Endothelial cell of umbilical vein (primary cell): ENCODE measurements at regions not wholly inside any gene's neighbourhood (a gene's known extent, or its start where the extent isn't known, plus 50 kb on each side); places are given as distances from the start of the nearest gene placed in this dataset.

Source experiments
- BruUV-seq: library from RNA; stranded (reverse); fragments of 400-500 nt; replicated peaks from 2 replicates; lab custom pipeline; 2021; lab: Mats Ljungman, UMichigan
- CTCF ChIA-PET: fragments of 300-600, 350-600 bp; sonication (Branson Sonifier 250); formaldehyde crosslinking; loops from one replicate; lab custom pipeline; 2021; ENCODE audit warnings: antibody characterized with exemption, inconsistent platforms; lab: Charles Lee
- POLR2A ChIA-PET: fragments of 300-600, 350-600 bp; sonication (Branson Sonifier 250); formaldehyde crosslinking; loops from one replicate; lab custom pipeline; 2021; ENCODE audit warnings: antibody characterized with exemption, inconsistent platforms; lab: Charles Lee
- DNase-seq: peaks from one replicate; pipeline ENCODE4 v3.0.0-alpha.2; 2011; ENCODE audit warnings: low read depth, low spot score
- FAIRE-seq: peaks from 2 replicates; lab custom pipeline; 2011; peaks lifted over from hg19 to GRCh38; lab: Jason Lieb, UNC
- H2AFZ ChIP-seq: 2 replicates; pipeline ENCODE4 v1.6.0; 2012; ENCODE audit warnings: low read depth, low read length, control low read depth, inconsistent platforms
- H3K27ac ChIP-seq: 2 replicates; pipeline ENCODE4 v1.5.1; 2011; ENCODE audit warnings: low read depth, mild to moderate bottlenecking, control low read depth, low read length, moderate library complexity; ENCODE audit not compliant: insufficient read depth
- H3K27me3 ChIP-seq, 2 experiments: 2 replicates each; pipeline versions ENCODE4 v1.6.0 to v1.6.1; 2011; ENCODE audit warnings: low read length in 2 of 2, mixed read lengths in 1 of 2; ENCODE audit not compliant: control insufficient read depth in 2 of 2, insufficient read depth in 2 of 2
- H3K36me3 ChIP-seq, 2 experiments: 2 replicates in 1 of 2; 3 replicates in 1 of 2; pipeline ENCODE4 v1.5.1; 2011; ENCODE audit warnings: low read length in 2 of 2, mild to moderate bottlenecking in 1 of 2, moderate library complexity in 1 of 2; ENCODE audit not compliant: control insufficient read depth in 2 of 2, insufficient read depth in 2 of 2; ENCODE audit errors: extremely low read depth in 1 of 2
- H3K4me1 ChIP-seq: 3 replicates; pipeline ENCODE4 v1.5.1; 2011; ENCODE audit warnings: mild to moderate bottlenecking, low read length; ENCODE audit not compliant: control insufficient read depth, insufficient read depth; ENCODE audit errors: extremely low read depth
- H3K4me2 ChIP-seq: 2 replicates; pipeline ENCODE4 v1.6.1; 2011; ENCODE audit warnings: low read length, control low read depth, mixed read lengths; ENCODE audit not compliant: insufficient read depth
- H3K4me3 ChIP-seq, 3 experiments: fragments of 200-600 bp in 1 of 3; sonication (generic), shearing (Covaris generic) in 1 of 3; replicated peaks in 1 of 3; 2 replicates each; pipeline ENCODE4 v1.5.1; 2011 to 2016; ENCODE audit warnings: control low read depth in 3 of 3, low read length in 3 of 3, mild to moderate bottlenecking in 2 of 3, inconsistent platforms in 1 of 3, low read depth in 1 of 3, moderate library complexity in 1 of 3; ENCODE audit not compliant: insufficient read depth in 1 of 3
- H3K79me2 ChIP-seq: 2 replicates; pipeline ENCODE4 v1.6.0; 2012; ENCODE audit warnings: low read length, inconsistent platforms; ENCODE audit not compliant: control insufficient read depth, insufficient read depth
- H3K9ac ChIP-seq: replicated peaks from 2 replicates; pipeline ENCODE3; 2011; ENCODE audit warnings: low read length, control low read depth; ENCODE audit not compliant: insufficient read depth; ENCODE audit errors: extremely low read depth
- H3K9me1 ChIP-seq: replicated peaks from 3 replicates; pipeline ENCODE4 v1.6.0; 2011; ENCODE audit warnings: mild to moderate bottlenecking, low read length; ENCODE audit not compliant: control insufficient read depth, insufficient read depth; ENCODE audit errors: extremely low read depth
- H3K9me3 ChIP-seq: replicated peaks from 2 replicates; pipeline ENCODE4 v1.5.1; 2012; ENCODE audit warnings: low read length, inconsistent platforms; ENCODE audit not compliant: control insufficient read depth, insufficient read depth
- H4K20me1 ChIP-seq: replicated peaks from 2 replicates; pipeline ENCODE3; 2011; ENCODE audit warnings: mild to moderate bottlenecking, low read length; ENCODE audit not compliant: control insufficient read depth, insufficient read depth; ENCODE audit errors: extremely low read depth
- EZH2 ChIP-seq: IDR thresholded peaks from 2 replicates; pipeline ENCODE4 v1.6.1; 2012; ENCODE audit warnings: borderline replicate concordance, low read depth, mild to moderate bottlenecking, moderate library complexity, low read length, inconsistent platforms; ENCODE audit not compliant: severe bottlenecking
- FOS ChIP-seq: IDR thresholded peaks from 2 replicates; pipeline ENCODE4 v1.6.1; 2011; ENCODE audit warnings: mild to moderate bottlenecking, low read length, moderate library complexity, borderline replicate concordance; ENCODE audit not compliant: insufficient read depth
- GATA2 ChIP-seq: IDR thresholded peaks from 2 replicates; pipeline ENCODE4 v1.7.0; 2011; ENCODE audit warnings: low read depth, mild to moderate bottlenecking, moderate library complexity, mixed read lengths, low read length; ENCODE audit not compliant: insufficient read length, insufficient read depth
- JUN ChIP-seq: IDR thresholded peaks from 2 replicates; pipeline ENCODE4 v1.6.1; 2011; ENCODE audit warnings: borderline replicate concordance, low read depth; ENCODE audit not compliant: insufficient read length, insufficient read depth
- MYC ChIP-seq: IDR thresholded peaks from one replicate; pipeline ENCODE4 v1.6.1; 2011; ENCODE audit warnings: mild to moderate bottlenecking, low read depth, low read length
- POLR2A ChIP-seq: IDR thresholded peaks from 2 replicates; pipeline ENCODE4 v1.6.1; 2012; ENCODE audit warnings: low read depth, mild to moderate bottlenecking, control low read depth, low read length
- POLR2AphosphoS5 ChIP-seq: IDR thresholded peaks from 2 replicates; pipeline ENCODE4 v1.6.1; 2012; ENCODE audit warnings: low read depth, mild to moderate bottlenecking, control low read depth, low read length, moderate library complexity; ENCODE audit not compliant: insufficient read depth
- dilution Hi-C: fragments of 300-500 bp; cut with MboI; formaldehyde crosslinking; loops from one replicate; pipeline ENCODE4 v1.15.0; 2019; ENCODE audit warnings: low sequenced_read_pairs; ENCODE audit not compliant: extremely low pct_ligation_motif_present
- intact Hi-C: fragments of 100-400 bp; cut with micrococcal nuclease; formaldehyde crosslinking; loops from one replicate; pipeline ENCODE4 v1.10.0; 2022
- TF ChIP-seq, protein P1 (sequence below), 2 donors: IDR thresholded peaks; 1 replicate in 1 of 2; 2 replicates in 1 of 2; pipeline ENCODE4 v1.5.1; 2011; ENCODE audit warnings: low read length in 2 of 2, mild to moderate bottlenecking in 2 of 2, moderate library complexity in 2 of 2, control low read depth in 1 of 2, inconsistent platforms in 1 of 2, low read depth in 1 of 2; ENCODE audit not compliant: insufficient read depth in 1 of 2; ENCODE audit errors: extremely low read depth in 1 of 2
- TF ChIP-seq, protein P2 (sequence below): IDR thresholded peaks from 2 replicates; pipeline ENCODE4 v1.6.1; 2011; ENCODE audit not compliant: insufficient read depth, insufficient read length

DNA sequence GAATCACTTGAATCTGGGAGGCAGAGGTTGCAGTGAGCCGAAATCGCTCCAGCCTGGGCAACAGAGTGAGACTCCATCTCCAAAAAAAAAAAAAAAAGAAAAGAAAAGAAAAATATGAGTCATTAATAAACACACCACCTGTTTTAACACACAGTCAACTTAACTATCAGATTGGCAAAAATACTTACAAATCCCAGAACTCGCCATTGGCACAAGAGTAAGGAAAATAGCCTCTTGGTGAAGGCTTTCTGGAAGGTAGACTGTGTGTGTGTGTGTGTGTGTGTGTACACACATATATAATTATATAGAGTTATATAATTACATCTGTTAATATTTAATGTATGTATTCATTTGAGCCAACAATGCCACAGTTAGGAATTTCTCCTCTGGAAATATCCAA is 63.7 kb upstream of the UXS1 start:
- Histone ChIP-seq H3K4me1 (no peaks in the 10 kb centered on the region), H3K4me2 (no peak overlapping the region), H4K20me1 (no peaks in the 10 kb centered on the region), H3K9me3 (no peaks in the 10 kb centered on the region), H3K9me1 (no peaks in the 10 kb centered on the region), H3K79me2 (no peaks in the 10 kb centered on the region), H3K27ac (no peak overlapping the region), H2AFZ (no peak overlapping the region), H3K36me3 (no peaks in the 10 kb centered on the region), H3K4me3 (no peak overlapping the region), H3K27me3 (no peaks in the 10 kb centered on the region), H3K9ac (no peak overlapping the region)
- no peak for DNase-seq
- intact Hi-C loops: no loop called here
- no peak for FAIRE-seq
- dilution Hi-C loops: no loop called here
- TF ChIP-seq MYC: no peak
- TF ChIP-seq POLR2A: no peak
- no peak for TF ChIP-seq EZH2
- no peak for TF ChIP-seq POLR2AphosphoS5
- TF ChIP-seq, protein P1, sequence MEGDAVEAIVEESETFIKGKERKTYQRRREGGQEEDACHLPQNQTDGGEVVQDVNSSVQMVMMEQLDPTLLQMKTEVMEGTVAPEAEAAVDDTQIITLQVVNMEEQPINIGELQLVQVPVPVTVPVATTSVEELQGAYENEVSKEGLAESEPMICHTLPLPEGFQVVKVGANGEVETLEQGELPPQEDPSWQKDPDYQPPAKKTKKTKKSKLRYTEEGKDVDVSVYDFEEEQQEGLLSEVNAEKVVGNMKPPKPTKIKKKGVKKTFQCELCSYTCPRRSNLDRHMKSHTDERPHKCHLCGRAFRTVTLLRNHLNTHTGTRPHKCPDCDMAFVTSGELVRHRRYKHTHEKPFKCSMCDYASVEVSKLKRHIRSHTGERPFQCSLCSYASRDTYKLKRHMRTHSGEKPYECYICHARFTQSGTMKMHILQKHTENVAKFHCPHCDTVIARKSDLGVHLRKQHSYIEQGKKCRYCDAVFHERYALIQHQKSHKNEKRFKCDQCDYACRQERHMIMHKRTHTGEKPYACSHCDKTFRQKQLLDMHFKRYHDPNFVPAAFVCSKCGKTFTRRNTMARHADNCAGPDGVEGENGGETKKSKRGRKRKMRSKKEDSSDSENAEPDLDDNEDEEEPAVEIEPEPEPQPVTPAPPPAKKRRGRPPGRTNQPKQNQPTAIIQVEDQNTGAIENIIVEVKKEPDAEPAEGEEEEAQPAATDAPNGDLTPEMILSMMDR (IDR thresholded peaks at IDR 0.05; ENCODE audit: extremely low read depth in 1 of 2, insufficient read depth in 1 of 2, low read depth in 1 of 2, low read length in 2 of 2): no peak
- TF ChIP-seq, protein P2, sequence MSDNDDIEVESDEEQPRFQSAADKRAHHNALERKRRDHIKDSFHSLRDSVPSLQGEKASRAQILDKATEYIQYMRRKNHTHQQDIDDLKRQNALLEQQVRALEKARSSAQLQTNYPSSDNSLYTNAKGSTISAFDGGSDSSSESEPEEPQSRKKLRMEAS: no peak
- no peak for TF ChIP-seq FOS
- no peak for TF ChIP-seq GATA2
- no peak for TF ChIP-seq JUN
- no TSS peak for BruUV-seq
- ChIA-PET POLR2A (no interaction called here), CTCF (no interaction called here)
